HTR-8/SVneo (cell line): ENCODE measurements at regions not wholly inside any gene's neighbourhood (a gene's known extent, or its start where the extent isn't known, plus 50 kb on each side); places are given as distances from the start of the nearest gene placed in this dataset.

Experiments
- DNase-seq: peaks from one replicate; pipeline ENCODE4 v3.0.0; 2011; ENCODE audit warnings: low spot score, mixed read lengths; ENCODE audit not compliant: insufficient read length
- FAIRE-seq: peaks from 2 replicates; lab custom pipeline; 2011; peaks lifted over from hg19 to GRCh38; lab: Jason Lieb, UNC

DNA sequence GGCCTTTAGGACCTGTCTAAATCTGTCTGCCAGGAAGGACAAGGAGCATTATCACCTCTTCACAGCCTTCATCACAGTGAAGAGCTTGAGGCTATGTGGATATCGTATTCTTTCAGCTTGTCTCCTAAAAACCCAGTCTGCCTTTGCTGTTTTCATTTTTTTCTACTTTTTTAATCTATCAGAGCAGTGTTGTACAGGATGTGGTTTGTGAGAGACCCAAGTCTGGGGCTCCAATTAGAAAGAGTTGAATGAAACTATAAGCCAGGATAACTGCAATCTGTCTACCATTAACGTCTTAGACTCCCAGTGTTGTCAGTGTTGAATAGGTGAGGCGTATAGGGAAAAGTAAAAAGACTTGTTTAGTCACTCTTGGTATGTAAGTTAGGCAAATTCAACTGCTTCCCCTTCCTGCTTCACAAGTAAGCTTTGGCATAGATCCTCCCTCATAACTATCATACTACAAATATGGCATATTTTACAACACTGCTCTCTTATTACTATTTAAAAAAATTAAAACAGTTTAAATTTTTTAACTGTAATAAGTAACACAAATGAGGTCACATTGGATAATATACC is 1225.8 kb upstream of the PRMT6 start:
- FAIRE-seq: no peak

DNA sequence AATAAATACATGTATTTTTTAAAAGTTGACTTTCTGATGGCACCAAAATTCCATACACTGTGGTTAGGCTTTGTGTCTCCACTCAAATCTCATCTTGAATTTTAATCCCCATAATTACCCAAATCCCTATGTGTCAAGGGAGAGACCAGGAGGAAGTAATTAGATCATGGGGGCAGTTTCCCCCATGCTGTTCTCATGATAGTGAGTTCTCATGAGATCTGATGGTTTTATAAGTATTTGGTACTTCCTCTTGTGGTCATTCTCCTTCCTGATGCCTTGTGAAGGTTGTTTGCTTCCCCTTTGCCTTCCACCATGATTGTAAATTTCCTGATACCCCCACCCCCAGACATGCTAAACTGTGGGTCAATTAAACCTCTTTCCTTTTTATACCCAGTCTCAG is 1218.4 kb upstream of the PRMT6 start:
- no peak for FAIRE-seq
- DNase-seq: no peak

More for the DNA sequence above, 1225.8 kb upstream of the PRMT6 start:
- DNase-seq: no peak

DNA sequence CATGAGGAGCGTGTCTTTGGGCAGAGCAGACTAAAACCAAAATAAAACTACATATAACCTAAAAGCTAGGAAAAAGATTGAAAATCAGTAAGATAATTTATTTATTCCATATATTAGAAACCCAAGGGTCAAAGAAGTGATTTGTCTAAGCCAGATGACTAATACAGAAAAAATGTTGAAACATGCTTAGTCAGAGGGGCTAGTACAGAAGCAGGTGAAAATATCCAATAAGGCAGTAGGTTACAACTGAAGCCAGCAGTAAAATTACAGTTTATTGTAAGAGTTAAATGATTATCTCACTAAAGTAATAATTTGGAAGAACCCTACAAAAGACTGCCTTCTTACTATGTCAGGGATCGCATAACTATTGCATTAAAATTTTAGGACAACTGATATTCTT is 1190.9 kb upstream of the PRMT6 start:
- FAIRE-seq: no peak

DNA sequence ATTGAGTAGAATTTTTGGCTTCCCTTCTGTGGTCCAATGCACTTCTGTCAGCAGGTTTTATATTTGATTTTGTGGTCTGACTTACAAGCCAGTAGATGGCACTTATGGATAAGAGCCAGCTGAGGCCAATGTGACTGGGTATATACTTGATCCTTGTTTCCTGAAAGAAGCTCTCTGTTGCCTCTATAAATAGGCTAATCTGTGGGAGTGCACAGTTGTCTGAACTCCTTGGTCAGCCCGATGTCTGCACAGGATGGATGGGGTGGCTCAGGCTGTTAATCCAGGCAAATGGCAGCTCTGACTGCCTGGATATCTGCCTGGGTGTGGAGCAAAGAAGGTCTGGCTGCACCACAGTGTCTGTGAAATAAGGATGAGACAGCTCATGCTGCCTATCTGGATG is 1183.7 kb upstream of the PRMT6 start:
- FAIRE-seq: no peak
- DNase-seq: no peak

More for the DNA sequence above, 1190.9 kb upstream of the PRMT6 start:
- peak; percentile 3 for DNase-seq

DNA sequence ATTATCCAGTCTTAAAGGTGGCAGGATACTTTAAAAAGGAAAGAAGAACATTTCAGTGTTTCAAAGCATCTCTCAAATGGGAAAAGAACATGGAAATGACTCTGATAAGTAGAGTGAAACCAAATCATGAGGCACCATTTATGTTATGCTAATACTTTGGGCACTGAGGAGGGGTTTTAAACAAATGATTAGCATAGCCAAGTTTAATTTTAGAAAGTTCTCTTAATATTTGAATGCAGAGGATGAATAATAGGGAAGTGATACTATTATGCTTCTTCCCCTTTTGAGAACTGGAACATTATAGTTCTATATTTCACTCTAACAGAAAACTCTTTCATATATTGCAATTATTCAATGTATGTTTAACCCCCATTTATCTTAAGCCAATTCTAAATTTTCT is 1181.9 kb upstream of the PRMT6 start:
- DNase-seq: no peak
- FAIRE-seq: no peak

DNA sequence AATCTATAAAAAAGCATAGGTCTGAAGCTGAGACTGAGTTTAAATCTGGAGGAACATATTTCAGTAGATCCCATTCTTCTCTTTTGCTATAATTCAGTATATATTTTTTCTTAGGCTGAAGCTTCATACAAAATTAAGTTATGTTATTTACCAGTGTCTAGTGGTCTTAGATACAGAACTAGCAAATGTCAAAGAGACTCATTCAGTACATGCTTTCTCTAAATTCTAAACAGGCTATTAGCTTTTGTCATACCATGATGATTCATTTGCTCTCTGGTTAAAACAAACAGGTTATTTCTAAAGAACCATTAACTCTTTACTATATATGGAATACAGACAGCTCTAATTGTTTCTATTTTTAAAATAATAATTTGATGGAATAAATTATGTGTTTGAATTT is 1170.2 kb upstream of the PRMT6 start:
- DNase-seq (no peak), FAIRE-seq (no peak)

DNA sequence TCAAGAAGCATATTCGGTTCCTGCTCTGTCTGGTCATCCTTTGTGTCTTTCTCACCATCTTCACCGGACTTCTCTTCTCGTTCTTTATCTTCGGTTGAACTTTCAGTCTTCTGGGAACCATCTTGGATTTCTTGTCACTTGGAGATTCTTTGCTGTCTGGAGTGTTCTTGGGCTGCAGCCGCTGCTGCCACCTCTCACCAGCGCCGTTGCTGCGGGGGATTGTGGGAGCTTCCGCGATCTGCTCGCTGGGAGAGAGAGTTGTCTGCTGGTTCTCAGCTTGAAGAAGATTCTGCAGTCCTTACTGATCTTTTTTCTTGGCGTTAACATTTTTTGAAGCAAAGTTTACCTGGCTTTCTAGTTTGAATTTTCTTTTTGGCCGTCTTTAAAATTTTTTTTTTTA is 1165.2 kb upstream of the PRMT6 start:
- FAIRE-seq (no peak), DNase-seq (no peak)

DNA sequence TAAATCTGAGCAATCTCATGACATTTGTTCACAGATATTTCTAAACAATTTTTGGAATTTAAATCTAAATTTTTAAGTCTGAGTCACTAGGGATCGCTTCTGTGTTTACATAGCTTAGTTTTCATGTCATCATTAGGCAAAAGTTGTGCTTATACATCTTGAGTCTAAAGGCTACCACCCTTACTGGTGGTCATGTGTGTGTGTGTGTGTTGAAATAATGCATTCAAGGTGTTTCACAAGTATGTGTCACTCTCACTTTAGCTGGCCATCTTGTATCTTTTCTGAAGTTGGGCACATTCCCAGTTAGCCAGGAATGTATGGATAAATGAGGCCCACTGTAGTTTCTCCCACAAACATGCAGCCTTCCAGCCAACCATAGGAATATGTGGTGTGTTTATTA is 1162.5 kb upstream of the PRMT6 start:
- DNase-seq (no peak), FAIRE-seq (no peak)

DNA sequence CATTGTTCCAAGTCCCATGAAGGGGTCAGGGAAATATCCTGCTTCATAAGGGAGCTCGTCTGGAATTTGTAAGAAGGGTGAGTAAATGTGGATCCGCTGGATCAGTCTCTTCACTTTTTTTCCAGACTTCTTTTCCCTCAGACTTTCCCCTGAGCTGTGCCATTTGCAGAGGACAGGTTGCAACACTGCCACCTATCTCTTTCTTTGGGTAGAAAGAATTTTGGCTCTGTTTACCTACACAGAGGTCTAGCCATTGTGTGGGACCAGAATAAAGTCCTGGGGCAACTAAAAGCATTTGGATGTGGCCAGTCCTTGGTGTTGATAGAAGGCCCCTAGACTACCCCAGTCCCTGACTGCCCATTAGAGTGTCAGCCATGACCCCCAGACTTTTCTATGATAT is 1146.7 kb upstream of the PRMT6 start:
- DNase-seq: no peak
- no peak for FAIRE-seq

DNA sequence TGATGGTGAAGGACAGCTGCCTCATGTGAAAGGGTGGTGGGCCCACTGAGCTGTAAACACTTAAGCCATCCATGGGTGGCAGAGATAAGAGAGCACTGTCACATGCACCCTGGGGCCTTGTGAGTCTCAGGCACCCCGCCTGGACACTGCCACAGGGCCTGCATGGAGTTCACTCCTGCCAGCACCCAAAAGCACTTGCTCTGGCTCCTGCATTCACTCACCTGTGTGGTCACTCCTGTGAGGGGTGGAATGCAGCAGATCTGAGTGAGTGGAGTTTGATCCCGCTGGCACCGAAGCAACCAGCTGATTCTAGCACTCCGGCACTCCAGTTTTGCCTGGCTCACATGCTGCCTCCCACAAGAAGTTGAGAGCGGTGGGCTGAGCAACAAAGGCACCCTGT is 1142.1 kb upstream of the PRMT6 start:
- FAIRE-seq: no peak

DNA sequence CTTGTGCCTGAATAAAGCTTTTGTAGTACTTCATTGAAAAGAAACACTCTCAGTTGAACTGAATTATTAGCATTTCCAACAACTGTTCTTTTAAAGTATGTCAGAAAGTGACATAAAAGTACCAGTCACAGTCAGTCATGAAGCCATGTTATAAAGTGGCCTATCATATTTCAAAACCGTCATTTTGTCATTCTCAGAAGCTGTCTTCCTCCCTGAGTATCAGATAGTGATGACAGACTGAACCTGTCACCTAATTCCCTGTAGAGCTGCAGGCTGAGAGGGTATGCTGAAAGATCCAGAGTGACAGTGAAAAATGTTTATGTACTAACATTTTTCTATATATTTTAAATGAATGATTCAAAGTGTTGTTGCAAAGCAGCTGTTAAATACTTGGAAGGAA is 1121.7 kb upstream of the PRMT6 start:
- DNase-seq (no peak), FAIRE-seq (no peak)

More for the DNA sequence above, 1142.1 kb upstream of the PRMT6 start:
- no peak for DNase-seq

DNA sequence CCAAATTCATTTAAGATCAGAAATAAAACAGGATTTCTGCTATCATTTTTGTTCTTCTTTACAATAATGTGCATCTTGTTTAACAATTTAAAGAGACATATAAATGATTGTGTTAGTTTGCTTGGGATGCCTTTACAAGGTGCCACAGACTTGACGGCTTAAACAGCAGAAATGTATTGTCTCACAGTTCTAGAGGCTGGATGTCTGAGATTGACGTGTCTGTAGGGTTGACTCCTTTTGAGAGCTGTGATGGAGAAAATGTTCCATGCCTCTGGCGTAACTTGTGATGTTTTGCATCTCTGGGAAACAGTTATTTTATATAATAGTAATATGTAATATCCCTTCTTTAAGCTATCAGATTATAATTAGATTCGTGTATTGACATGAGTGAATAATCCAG is 1091.6 kb upstream of the PRMT6 start:
- FAIRE-seq: no peak
- no peak for DNase-seq

DNA sequence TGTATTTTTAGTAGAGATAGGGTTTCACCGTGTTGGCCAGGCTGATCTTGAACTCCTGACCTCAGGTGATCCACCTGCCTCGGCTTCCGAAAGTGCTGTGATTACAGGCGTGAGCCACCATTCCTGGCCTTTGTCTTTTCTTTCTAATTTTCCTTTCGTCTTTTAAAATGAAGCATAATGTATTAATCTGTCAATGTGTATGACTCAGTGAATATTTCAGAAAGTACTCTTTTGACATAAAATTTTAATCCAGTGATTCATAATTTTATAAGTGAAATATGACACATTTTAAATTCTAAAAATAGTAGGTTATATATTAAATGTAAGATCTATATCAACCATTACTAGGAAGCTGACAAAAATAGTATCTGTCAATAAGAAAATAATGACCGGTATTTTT is 1059.0 kb upstream of the PRMT6 start:
- DNase-seq (no peak), FAIRE-seq (no peak)

DNA sequence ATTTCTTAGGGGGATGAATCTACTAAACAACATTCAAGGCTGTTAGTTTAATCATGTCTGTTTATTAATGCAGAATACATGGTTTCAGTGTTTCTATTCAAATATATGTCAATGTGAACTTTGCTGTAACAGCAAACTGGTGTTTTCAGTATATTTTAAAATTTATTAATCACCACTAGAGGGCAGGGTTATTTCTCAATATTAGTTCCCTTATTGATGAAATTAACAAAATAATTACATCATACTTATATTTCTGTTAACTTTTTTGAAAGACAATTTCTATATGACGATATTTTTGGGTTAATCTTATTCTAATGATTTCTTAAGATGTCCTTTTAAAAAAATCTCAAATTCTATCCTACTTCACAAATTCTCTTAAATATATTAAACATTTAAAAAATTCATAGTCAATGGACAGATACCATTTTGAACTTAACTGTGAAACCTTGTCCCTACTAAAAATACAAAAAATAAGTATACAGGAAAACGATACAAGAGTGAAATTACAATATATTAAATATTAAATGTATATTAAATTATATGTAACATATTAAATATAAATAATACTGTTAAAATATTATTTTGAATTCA is 1034.1 kb upstream of the PRMT6 start:
- FAIRE-seq (no peak), DNase-seq (peak; percentile 0)

DNA sequence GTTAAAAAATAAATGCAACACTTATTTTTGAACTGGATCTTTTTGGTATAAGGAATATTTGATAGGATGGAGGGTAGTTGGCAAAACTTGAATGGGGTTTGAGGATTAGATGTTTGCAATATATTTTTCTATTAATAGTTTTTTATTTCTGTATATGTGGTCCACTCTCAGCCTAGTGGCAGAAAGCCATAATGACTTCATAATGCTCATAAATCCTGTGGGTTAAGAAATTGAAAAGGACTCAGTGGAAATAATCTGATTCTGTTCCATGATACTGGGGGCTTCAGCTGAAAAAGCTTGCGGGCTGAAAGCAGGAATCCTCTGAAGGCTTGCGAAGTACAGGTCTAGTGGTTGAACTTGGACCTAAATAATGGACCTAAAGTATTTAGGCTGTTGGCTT is 1028.6 kb upstream of the PRMT6 start:
- FAIRE-seq (no peak), DNase-seq (no peak)

DNA sequence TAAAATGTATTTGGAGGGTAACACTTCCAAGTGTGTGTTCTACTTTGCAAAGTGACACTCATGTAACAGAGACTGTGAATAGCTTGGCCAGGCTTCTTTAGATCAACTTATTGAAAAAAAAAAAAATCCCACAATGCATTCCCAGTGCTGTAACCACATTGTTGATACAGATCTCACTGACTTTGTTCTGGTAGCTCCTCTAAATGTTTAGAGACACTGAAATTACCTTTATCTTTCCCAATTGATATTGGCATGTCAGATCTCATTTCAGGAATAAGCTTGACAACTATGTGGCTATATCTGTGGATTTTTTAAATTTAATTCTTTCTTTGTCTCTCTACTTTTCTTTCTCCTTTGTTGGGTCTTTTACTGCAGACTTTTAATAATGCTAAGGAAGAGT is 1018.9 kb upstream of the PRMT6 start:
- FAIRE-seq: no peak
- no peak for DNase-seq

DNA sequence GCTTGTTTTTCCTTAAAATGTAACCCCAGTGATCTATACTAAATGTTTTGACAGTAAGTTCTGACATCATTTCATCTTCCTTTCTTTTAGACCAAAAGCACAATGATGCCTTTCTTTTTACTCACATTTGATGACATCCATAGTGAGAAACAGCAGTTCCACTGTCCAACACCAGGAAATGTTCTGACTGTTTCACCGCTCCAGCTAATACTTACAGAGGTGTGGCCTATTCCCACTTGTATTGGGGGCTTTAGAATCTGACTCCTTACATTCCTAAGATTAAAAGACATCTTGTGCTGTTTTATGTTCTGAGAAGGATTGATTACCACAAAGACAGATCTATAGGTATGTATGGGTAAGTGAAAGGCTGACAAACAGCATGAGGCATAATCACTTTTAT is 1018.2 kb upstream of the PRMT6 start:
- FAIRE-seq (no peak), DNase-seq (no peak)

DNA sequence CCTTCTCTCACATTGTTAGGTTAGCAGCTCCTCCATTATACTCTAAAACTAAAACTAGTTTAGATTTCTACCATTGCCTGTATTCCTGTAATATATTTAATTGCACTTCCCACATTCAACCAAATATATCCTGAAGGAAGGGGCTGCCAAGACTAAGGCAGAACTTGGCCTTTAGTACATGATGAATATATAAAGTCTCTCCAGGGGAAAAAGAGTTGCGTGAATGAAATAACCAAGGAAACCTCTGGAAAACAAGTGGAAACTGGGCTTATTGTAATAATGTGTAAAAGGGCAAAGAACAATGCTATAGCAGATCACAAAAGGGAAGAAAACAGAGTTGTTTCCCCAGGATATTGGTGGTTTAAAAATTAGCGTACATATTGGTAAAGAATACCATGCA is 1012.5 kb upstream of the PRMT6 start:
- no peak for FAIRE-seq
- no peak for DNase-seq

DNA sequence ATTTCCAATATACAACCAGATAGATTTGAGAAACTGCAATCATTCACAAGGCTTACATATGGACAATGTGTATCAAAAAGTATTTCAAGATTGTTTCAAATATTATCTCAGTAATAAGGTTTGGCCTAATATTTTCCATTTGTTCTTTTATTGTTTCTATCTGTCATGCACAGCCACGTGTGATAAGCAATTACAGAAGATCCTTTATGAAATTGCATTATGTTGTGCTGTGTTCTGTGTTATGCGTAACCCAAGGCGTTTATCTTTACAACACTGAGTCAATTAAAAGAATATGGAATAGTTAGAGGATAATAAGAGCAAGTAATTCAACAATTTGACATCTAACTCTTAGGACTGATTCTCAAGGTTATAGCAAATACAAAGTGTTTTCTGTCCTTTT is 1009.3 kb upstream of the PRMT6 start:
- FAIRE-seq (no peak), DNase-seq (no peak)

DNA sequence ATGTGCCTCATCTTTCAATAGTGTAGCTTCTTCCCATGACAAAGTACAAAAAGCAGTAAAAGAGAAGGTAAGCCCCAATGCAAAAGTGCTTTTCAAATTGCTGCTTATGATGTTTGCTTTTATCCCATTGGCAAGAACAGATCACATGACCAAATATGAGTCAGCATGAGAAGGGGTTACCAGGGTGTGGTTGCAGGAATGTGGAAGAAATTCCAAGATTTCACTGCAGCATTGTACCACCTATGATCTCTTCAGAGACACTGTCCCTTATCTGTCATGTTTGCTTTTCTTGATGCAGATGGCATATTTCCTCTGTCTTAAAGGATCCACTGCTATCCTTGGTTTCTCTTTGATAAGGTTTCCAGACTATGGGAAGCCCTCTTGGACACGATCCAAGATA is 1006.9 kb upstream of the PRMT6 start:
- FAIRE-seq (no peak), DNase-seq (no peak)

DNA sequence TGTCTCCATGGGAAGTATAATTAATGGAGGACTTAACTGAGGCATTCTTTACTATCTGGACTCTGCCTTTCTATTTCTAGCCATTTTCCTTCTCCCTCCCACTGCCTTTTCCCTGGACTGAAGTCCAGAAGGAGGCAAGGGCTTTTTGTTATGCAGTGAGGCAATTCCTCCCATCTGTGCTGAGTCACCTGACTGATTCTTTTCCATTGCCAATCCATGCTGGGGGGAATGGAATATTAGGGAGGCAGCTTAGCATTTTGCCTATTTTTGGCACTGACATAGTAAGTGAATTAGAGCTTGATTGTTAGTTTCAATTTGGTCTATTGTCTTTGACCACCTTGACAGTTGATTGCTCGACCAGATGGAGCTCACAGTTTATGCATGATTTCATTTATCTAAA is 1000.6 kb upstream of the PRMT6 start:
- DNase-seq (no peak), FAIRE-seq (no peak)
